ENCODE measurements at regions not wholly inside any gene's neighbourhood (a gene's known extent, or its start where the extent isn't known, plus 50 kb on each side); places are given as distances from the start of the nearest gene placed in this dataset.

- ChIA-PET CTCF (no interaction called here), POLR2A (no interaction called here)
- H4K20me1 ChIP-seq (replicated peaks; ENCODE audit: control insufficient read depth, extremely low read depth, insufficient read depth, low read length): no peaks in the 10 kb centered on the region
- no peaks in the 10 kb centered on the region for H3K79me2 ChIP-seq (ENCODE audit: control insufficient read depth, insufficient read depth, low read length)
- intact Hi-C loops (cut with micrococcal nuclease): no loop called here
- no peaks in the 10 kb centered on the region for H3K9me3 ChIP-seq (replicated peaks; ENCODE audit: control insufficient read depth, insufficient read depth, low read length)
- H3K9ac ChIP-seq (replicated peaks; ENCODE audit: extremely low read depth, insufficient read depth, low read length): no peak overlapping the region
- no peak for DNase-seq (ENCODE audit: low read depth, low spot score)
- H3K4me3 ChIP-seq (replicated peaks in 1 of 3; ENCODE audit: insufficient read depth in 1 of 3, low read depth in 1 of 3, low read length in 3 of 3): no peak overlapping the region
- no peak overlapping the region for H2AFZ ChIP-seq (ENCODE audit: low read depth, low read length)
- no TSS peak for BruUV-seq (replicated peaks)
- no peak overlapping the region for H3K4me2 ChIP-seq (ENCODE audit: insufficient read depth, low read length)
- H3K4me1 ChIP-seq (ENCODE audit: control insufficient read depth, extremely low read depth, insufficient read depth, low read length): no peaks in the 10 kb centered on the region
- TF ChIP-seq POLR2A (IDR thresholded peaks at IDR 0.05; ENCODE audit: low read depth, low read length) (no peak), JUN (IDR thresholded peaks at IDR 0.05; ENCODE audit: borderline replicate concordance, insufficient read depth, insufficient read length, low read depth) (no peak), GATA2 (IDR thresholded peaks at IDR 0.05; ENCODE audit: insufficient read depth, insufficient read length, low read depth, low read length) (no peak), MYC (IDR thresholded peaks at IDR 0.05; ENCODE audit: low read depth, low read length) (no peak), FOS (IDR thresholded peaks at IDR 0.05; ENCODE audit: borderline replicate concordance, insufficient read depth, low read length) (no peak), EZH2 (IDR thresholded peaks at IDR 0.05; ENCODE audit: borderline replicate concordance, low read depth, low read length, severe bottlenecking) (no peak), POLR2AphosphoS5 (IDR thresholded peaks at IDR 0.05; ENCODE audit: insufficient read depth, low read depth, low read length) (no peak), CTCF (IDR thresholded peaks at IDR 0.05; ENCODE audit: extremely low read depth in 1 of 2, insufficient read depth in 1 of 2, low read depth in 1 of 2, low read length in 2 of 2) (no peak)
- TF ChIP-seq, protein P1, sequence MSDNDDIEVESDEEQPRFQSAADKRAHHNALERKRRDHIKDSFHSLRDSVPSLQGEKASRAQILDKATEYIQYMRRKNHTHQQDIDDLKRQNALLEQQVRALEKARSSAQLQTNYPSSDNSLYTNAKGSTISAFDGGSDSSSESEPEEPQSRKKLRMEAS (IDR thresholded peaks at IDR 0.05; ENCODE audit: insufficient read depth, insufficient read length): no peak
- dilution Hi-C loops (cut with MboI; ENCODE audit: extremely low pct_ligation_motif_present, low sequenced_read_pairs): no loop called here
- no peaks in the 10 kb centered on the region for H3K36me3 ChIP-seq (ENCODE audit: control insufficient read depth in 2 of 2, extremely low read depth in 1 of 2, insufficient read depth in 2 of 2, low read length in 2 of 2)
- FAIRE-seq: no peak
- no peaks in the 10 kb centered on the region for H3K9me1 ChIP-seq (replicated peaks; ENCODE audit: control insufficient read depth, extremely low read depth, insufficient read depth, low read length)
- no peak overlapping the region for H3K27ac ChIP-seq (ENCODE audit: insufficient read depth, low read depth, low read length)
- no peaks in the 10 kb centered on the region for H3K27me3 ChIP-seq (ENCODE audit: control insufficient read depth in 2 of 2, insufficient read depth in 2 of 2, low read length in 2 of 2)
Observed at GRCh38 chr7:81533426-81533825, 236.4 kb downstream of the HGF start.
